Transverse colon (tissue), 4 donors: ENCODE measurements at regions not wholly inside any gene's neighbourhood (a gene's known extent, or its start where the extent isn't known, plus 50 kb on each side); places are given as distances from the start of the nearest gene placed in this dataset.

Experiments
- DNase-seq: peaks from one replicate; pipeline ENCODE4 v3.0.0-alpha.2; 2019
- H3K27ac ChIP-seq, 4 donors: fragments of 200-600 bp; sonication (generic); 2 replicates each; pipeline ENCODE4 v1.5.1; 2016 to 2018; ENCODE audit warnings: inconsistent platforms in 4 of 4
- H3K27me3 ChIP-seq: fragments of 200-600 bp; sonication (generic); 2 replicates; pipeline ENCODE4 v1.5.1; 2017; ENCODE audit warnings: inconsistent platforms
- H3K36me3 ChIP-seq, 4 donors: fragments of 200-600 bp; sonication (generic); 2 replicates each; pipeline ENCODE4 v1.5.1; 2017 to 2019; ENCODE audit warnings: inconsistent platforms in 4 of 4
- H3K4me1 ChIP-seq, 4 donors: fragments of 200-600 bp; sonication (generic); 2 replicates each; pipeline ENCODE4 v1.5.1; 2017 to 2020; ENCODE audit warnings: inconsistent platforms in 4 of 4
- H3K4me3 ChIP-seq, 4 donors: fragments of 200-600 bp; sonication (generic); 1 replicate in 1 of 4; 2 replicates in 3 of 4; pipeline versions ENCODE4 v1.5.1 to v1.6.1; 2017 to 2019; ENCODE audit warnings: inconsistent platforms in 4 of 4
- H3K9me3 ChIP-seq, 2 donors: fragments of 200-600 bp; sonication (generic); 2 replicates each; pipeline ENCODE4 v1.5.1; 2017 to 2019; ENCODE audit warnings: inconsistent platforms in 2 of 2
- EP300 ChIP-seq: sonication (generic); formaldehyde crosslinking; IDR thresholded peaks from one replicate; pipeline ENCODE4 v1.6.1; 2017; ENCODE audit warnings: antibody characterized with exemption, low read depth
- POLR2A ChIP-seq: fragments of 450-650 bp; IDR thresholded peaks from one replicate; pipeline ENCODE4 v1.6.1; 2016; ENCODE audit warnings: antibody characterized with exemption, mild to moderate bottlenecking, moderate library complexity
- POLR2AphosphoS5 ChIP-seq, 3 donors: sonication (generic); formaldehyde crosslinking; IDR thresholded peaks; one replicate each; pipeline ENCODE4 v1.6.1; 2016; ENCODE audit warnings: antibody characterized with exemption in 3 of 3
- WGBS, 2 donors: methylation state at CpG; one replicate each; pipeline ENCODE4 v1.1.5; 2018; ENCODE audit warnings: low coverage in 1 of 2; 5-methylcytosine and 5-hydroxymethylcytosine counted together
- in situ Hi-C, 4 donors: fragments of 200-750 bp; cut with MboI; loops; one replicate each; pipeline versions ENCODE4 v1.15.0 to v1.15.1; 2017; ENCODE audit warnings: low sequenced_read_pairs in 3 of 4, low pct_ligation_motif_present in 1 of 4, low pct_unique_long_range_greater_than_20kb in 1 of 4
- intact Hi-C: fragments of 100-400 bp; cut with DNase I; formaldehyde crosslinking; loops from one replicate; pipeline ENCODE4 v1.15.1; 2023; ENCODE audit warnings: low total_unique reads
- TF ChIP-seq, protein P1 (sequence below), 5 experiments: fragments of 200-600 bp in 3 of 5; fragments of 450-650 bp in 2 of 5; sonication (generic) in 3 of 5; IDR thresholded peaks; 1 replicate in 2 of 5; 2 replicates in 3 of 5; pipeline ENCODE4 v1.5.1; 2016 to 2017; ENCODE audit warnings: antibody characterized with exemption in 5 of 5, inconsistent platforms in 3 of 5, mild to moderate bottlenecking in 2 of 5, moderate library complexity in 1 of 5

DNA sequence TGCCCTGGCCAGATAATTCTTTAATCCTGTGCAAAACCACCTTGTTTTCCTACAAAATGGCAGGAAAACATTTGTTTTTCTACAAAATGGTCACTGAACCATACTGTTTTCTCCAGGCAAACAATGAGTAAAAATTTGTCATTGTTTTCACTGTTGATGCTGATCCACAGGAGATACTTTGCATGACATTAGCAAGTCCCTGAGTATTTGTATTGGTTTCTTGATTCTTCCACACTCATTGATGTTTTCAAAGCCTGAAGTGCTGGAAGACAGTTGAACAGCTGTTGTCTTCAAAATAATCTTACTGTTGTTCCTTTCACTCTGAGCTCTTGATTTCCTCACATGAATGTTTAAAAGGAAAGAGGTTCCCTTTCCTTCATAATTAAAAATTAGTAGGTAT, 123.1 kb upstream of the HTR2A start:
- DNase-seq: no peak
- Histone ChIP-seq H3K27ac (no peak overlapping the region), H3K4me3 (no peak overlapping the region), H3K36me3 (no peaks in the 10 kb centered on the region), H3K9me3 (no peaks in the 10 kb centered on the region), H3K4me1 (no peaks in the 10 kb centered on the region), H3K27me3 (no peaks in the 10 kb centered on the region)
- no peak for TF ChIP-seq POLR2A
- TF ChIP-seq POLR2AphosphoS5 (IDR thresholded peaks at IDR 0.05): no peak
- no peak for TF ChIP-seq EP300
- TF ChIP-seq, protein P1, sequence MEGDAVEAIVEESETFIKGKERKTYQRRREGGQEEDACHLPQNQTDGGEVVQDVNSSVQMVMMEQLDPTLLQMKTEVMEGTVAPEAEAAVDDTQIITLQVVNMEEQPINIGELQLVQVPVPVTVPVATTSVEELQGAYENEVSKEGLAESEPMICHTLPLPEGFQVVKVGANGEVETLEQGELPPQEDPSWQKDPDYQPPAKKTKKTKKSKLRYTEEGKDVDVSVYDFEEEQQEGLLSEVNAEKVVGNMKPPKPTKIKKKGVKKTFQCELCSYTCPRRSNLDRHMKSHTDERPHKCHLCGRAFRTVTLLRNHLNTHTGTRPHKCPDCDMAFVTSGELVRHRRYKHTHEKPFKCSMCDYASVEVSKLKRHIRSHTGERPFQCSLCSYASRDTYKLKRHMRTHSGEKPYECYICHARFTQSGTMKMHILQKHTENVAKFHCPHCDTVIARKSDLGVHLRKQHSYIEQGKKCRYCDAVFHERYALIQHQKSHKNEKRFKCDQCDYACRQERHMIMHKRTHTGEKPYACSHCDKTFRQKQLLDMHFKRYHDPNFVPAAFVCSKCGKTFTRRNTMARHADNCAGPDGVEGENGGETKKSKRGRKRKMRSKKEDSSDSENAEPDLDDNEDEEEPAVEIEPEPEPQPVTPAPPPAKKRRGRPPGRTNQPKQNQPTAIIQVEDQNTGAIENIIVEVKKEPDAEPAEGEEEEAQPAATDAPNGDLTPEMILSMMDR (IDR thresholded peaks at IDR 0.05): no peak
- in situ Hi-C loops (no loop called here), intact Hi-C loops (no loop called here)

DNA sequence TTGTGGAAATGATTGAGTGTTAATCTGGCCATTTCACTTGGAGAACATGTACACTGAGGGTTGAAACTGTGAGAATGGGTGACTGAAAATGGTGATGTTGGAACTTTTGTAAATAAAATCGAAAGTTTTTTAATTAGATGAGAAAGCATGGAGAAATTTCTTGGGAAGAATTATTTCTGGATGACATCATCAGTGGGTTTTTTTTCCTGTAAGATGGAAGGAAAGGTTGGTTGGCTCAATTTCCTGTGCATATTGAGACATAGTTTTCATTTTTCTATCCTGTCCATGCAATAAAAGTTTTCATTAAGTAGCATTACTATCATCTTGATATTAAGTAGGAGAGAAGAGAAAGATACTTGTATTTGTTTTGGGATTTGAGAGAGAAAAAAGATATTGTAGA, 120.6 kb upstream of the HTR2A start:
- DNase-seq: no peak
- in situ Hi-C loops (no loop called here), intact Hi-C loops (no loop called here)
- Histone ChIP-seq H3K9me3 (no peaks in the 10 kb centered on the region), H3K27ac (no peak overlapping the region), H3K4me1 (no peaks in the 10 kb centered on the region), H3K27me3 (no peaks in the 10 kb centered on the region), H3K4me3 (no peak overlapping the region), H3K36me3 (no peaks in the 10 kb centered on the region)
- TF ChIP-seq, protein P1 (IDR thresholded peaks at IDR 0.05): no peak
- TF ChIP-seq POLR2A: no peak
- WGBS, 2 donors: 79 to 83% methylated on average over 1 of the region's 1 CpG

DNA sequence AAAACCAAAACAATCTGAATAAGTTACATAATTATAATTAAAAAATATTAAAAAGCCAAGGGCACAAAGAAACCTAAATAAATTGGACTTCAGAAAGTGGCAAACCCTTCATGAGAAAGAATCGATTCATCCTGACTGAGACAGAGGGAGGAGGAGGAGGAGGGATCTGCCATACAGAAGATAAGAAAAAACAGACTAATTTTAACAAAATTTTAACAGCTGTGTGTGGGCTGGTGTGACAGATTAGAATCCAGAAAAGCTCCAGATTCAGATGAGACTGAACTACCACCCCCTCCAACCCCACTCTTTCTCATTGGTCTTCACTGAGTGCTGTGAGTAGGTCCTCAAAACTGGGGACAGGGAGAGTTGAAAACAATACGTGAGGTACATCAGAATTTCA, 111.5 kb upstream of the HTR2A start:
- WGBS, 2 donors: 66 to 89% methylated on average over 2 of the region's 2 CpGs
- Histone ChIP-seq H3K4me1 (no peaks in the 10 kb centered on the region), H3K27me3 (no peaks in the 10 kb centered on the region), H3K27ac (no peak overlapping the region), H3K9me3 (no peaks in the 10 kb centered on the region), H3K4me3 (no peak overlapping the region), H3K36me3 (no peaks in the 10 kb centered on the region)
- TF ChIP-seq POLR2AphosphoS5 (IDR thresholded peaks at IDR 0.05) (no peak), EP300 (no peak), POLR2A (no peak)
- TF ChIP-seq, protein P1 (IDR thresholded peaks at IDR 0.05): no peak
- intact Hi-C loops: no loop called here
- in situ Hi-C loops: no loop called here
- no peak for DNase-seq

DNA sequence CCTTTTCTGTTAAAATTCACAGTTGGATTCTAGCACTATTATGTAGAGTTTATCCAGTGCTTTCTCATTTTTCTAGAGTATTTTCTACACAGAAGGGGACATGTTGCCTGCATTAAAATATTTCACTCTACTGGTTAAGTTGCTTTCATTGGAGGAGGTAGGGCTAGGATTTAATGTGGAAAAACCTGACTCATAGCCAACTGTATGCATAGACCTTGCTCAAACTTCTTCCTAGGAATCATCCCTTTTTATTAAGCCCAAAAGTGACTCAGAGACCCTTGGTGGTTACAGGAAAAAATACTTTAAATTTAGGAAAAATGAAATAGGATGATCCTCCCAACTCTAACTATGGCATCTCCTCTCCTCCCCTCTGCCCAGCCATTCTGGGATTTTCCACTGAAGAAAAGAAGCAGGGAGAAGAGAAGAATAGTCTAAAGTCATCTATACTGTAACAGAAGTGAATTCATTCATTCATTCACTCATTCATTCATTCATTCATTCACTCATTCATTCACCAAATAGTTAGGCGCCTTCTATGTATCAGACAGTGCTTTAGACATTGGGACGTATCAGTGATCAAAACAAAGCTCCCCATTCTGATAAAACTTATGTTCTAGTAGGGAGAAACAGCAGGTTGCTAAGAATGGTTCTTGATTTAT, 109.0 kb upstream of the HTR2A start:
- DNase-seq: no peak
- TF ChIP-seq POLR2AphosphoS5 (IDR thresholded peaks at IDR 0.05) (no peak), POLR2A (no peak), EP300 (no peak)
- TF ChIP-seq, protein P1 (IDR thresholded peaks at IDR 0.05): no peak
- no peaks in the 10 kb centered on the region for H3K27me3 ChIP-seq
- no peak overlapping the region for H3K27ac ChIP-seq
- intact Hi-C loops: no loop called here
- no peaks in the 10 kb centered on the region for H3K36me3 ChIP-seq
- 88 to 96% methylated on average over 2 of the region's 2 CpGs for WGBS, 2 donors
- in situ Hi-C loops: no loop called here
- no peak overlapping the region for H3K4me3 ChIP-seq
- H3K4me1 ChIP-seq: no peaks in the 10 kb centered on the region
- H3K9me3 ChIP-seq: no peaks in the 10 kb centered on the region
